Superior temporal gyrus (tissue), 1 donor: ENCODE measurements at regions not wholly inside any gene's neighbourhood (a gene's known extent, or its start where the extent isn't known, plus 50 kb on each side); places are given as distances from the start of the nearest gene placed in this dataset.

Source experiments
- DNase-seq: peaks from one replicate; pipeline ENCODE4 v3.0.0-alpha.2; 2016; ENCODE audit errors: extremely low spot score

GRCh38 chr21:40901691-40902090, 54.7 kb upstream of the DSCAM start:
- DNase-seq: peak; percentile 31

GRCh38 chr21:40902299-40902698, 55.3 kb upstream of the DSCAM start:
- peak; percentile 75 for DNase-seq

- DNase-seq: no peak
Observed at GRCh38 chr21:40902993-40903392, 56.0 kb upstream of the DSCAM start.

GRCh38 chr21:40905251-40905650, 58.3 kb upstream of the DSCAM start:
- DNase-seq: no peak

GRCh38 chr21:40912375-40912774, 65.4 kb upstream of the DSCAM start:
- no peak for DNase-seq

GRCh38 chr21:40915114-40915513, 68.2 kb upstream of the DSCAM start:
- DNase-seq: no peak

- DNase-seq: no peak
Observed at GRCh38 chr21:40923407-40923806, 76.4 kb upstream of the DSCAM start.

GRCh38 chr21:40923901-40924300, 76.9 kb upstream of the DSCAM start:
- no peak for DNase-seq

- no peak for DNase-seq
Observed at GRCh38 chr21:40924641-40925040, 77.7 kb upstream of the DSCAM start.

- DNase-seq: no peak
Observed at GRCh38 chr21:40926238-40926637, 79.3 kb upstream of the DSCAM start.

GRCh38 chr21:40929833-40930232, 82.9 kb upstream of the DSCAM start:
- DNase-seq: no peak

- no peak for DNase-seq
Observed at GRCh38 chr21:40931197-40931596, 84.2 kb upstream of the DSCAM start.

- DNase-seq: no peak
Observed at GRCh38 chr21:40936178-40936577, 89.2 kb upstream of the DSCAM start.

- DNase-seq: no peak
Observed at GRCh38 chr21:40936771-40937261, 89.9 kb upstream of the DSCAM start.

GRCh38 chr21:40938078-40938477, 91.1 kb upstream of the DSCAM start:
- DNase-seq: no peak

- DNase-seq: no peak
Observed at GRCh38 chr21:40938611-40939010, 91.7 kb upstream of the DSCAM start.

- no peak for DNase-seq
Observed at GRCh38 chr21:40947713-40948112, 100.8 kb upstream of the DSCAM start.

- no peak for DNase-seq
Observed at GRCh38 chr21:40950970-40951369, 104.0 kb upstream of the DSCAM start.

GRCh38 chr21:40952551-40953323, 105.8 kb upstream of the DSCAM start:
- no peak for DNase-seq

GRCh38 chr21:40964691-40965090, 117.7 kb upstream of the DSCAM start:
- no peak for DNase-seq

- DNase-seq: no peak
Observed at GRCh38 chr21:40967771-40968170, 120.8 kb upstream of the DSCAM start.

- DNase-seq: no peak
Observed at GRCh38 chr21:40972151-40972550, 125.2 kb upstream of the DSCAM start.

GRCh38 chr21:40976198-40977109, 129.5 kb upstream of the DSCAM start:
- no peak for DNase-seq
